CD4-positive, alpha-beta T cell (primary cell): ENCODE measurements at regions not wholly inside any gene's neighbourhood (a gene's known extent, or its start where the extent isn't known, plus 50 kb on each side); places are given as distances from the start of the nearest gene placed in this dataset.

Experiments used
- ATAC-seq: fragments of 200-7000 bp; cut with Tn5 transposase; one replicate; pipeline ENCODE4 v1.10.0; 2022; ENCODE audit warnings: mild to moderate bottlenecking; ENCODE audit not compliant: poor library complexity
- CTCF ChIA-PET: fragments of 350-600 bp; sonication (Branson Sonifier 250); formaldehyde crosslinking; loops from one replicate; lab custom pipeline; 2021; ENCODE audit warnings: antibody characterized with exemption, inconsistent platforms; lab: Charles Lee
- POLR2A ChIA-PET: fragments of 350-600 bp; sonication (Branson Sonifier 250); formaldehyde crosslinking; loops from one replicate; lab custom pipeline; 2021; ENCODE audit warnings: antibody characterized with exemption, inconsistent platforms; lab: Charles Lee
- DNase-seq, 14 experiments: peaks; one replicate each; pipeline ENCODE4 v3.0.0-alpha.2; 2013 to 2020; ENCODE audit warnings: mixed read lengths in 2 of 14
- H3K27ac ChIP-seq, 2 donors: one replicate each; pipeline versions ENCODE4 v1.5.1 to v1.7.0; 2013; ENCODE audit warnings: low read length in 2 of 2, low read depth in 1 of 2, mild to moderate bottlenecking in 1 of 2
- H3K27me3 ChIP-seq, 2 experiments: 1 replicate in 1 of 2; 2 replicates in 1 of 2; pipeline versions ENCODE4 v1.6.1 to v1.7.0; 2013; ENCODE audit warnings: low read length in 2 of 2, control low read depth in 1 of 2, mild to moderate bottlenecking in 1 of 2, moderate library complexity in 1 of 2; ENCODE audit not compliant: insufficient read depth in 2 of 2, control insufficient read depth in 1 of 2
- H3K36me3 ChIP-seq: one replicate; pipeline ENCODE4 v1.6.1; 2013; ENCODE audit warnings: low read length, control low read depth; ENCODE audit not compliant: insufficient read depth
- H3K4me1 ChIP-seq: one replicate; pipeline ENCODE4 v1.6.1; 2013; ENCODE audit warnings: low read length, control low read depth; ENCODE audit not compliant: insufficient read depth
- H3K4me3 ChIP-seq: one replicate; pipeline ENCODE4 v1.5.1; 2013; ENCODE audit warnings: mild to moderate bottlenecking, low read length, moderate library complexity
- H3K9me3 ChIP-seq, 2 experiments: 1 replicate in 1 of 2; 2 replicates in 1 of 2; pipeline versions ENCODE4 v1.6.1 to v1.7.0; 2013; ENCODE audit warnings: low read length in 2 of 2, mild to moderate bottlenecking in 2 of 2, control low read depth in 1 of 2, moderate library complexity in 1 of 2; ENCODE audit not compliant: control insufficient read depth in 1 of 2, insufficient read depth in 1 of 2
- H3K27ac Mint-ChIP-seq: one replicate; pipeline ENCODE4 v1.8.0; 2020; ENCODE audit warnings: mixed read lengths
- H3K27me3 Mint-ChIP-seq: one replicate; pipeline ENCODE4 v1.8.0; 2021; ENCODE audit warnings: mixed read lengths
- H3K36me3 Mint-ChIP-seq: one replicate; pipeline ENCODE4 v1.8.0; 2021; ENCODE audit warnings: low read depth, mixed read lengths
- H3K4me1 Mint-ChIP-seq: one replicate; pipeline ENCODE4 v1.8.0; 2021; ENCODE audit warnings: low read depth, mixed read lengths
- H3K4me3 Mint-ChIP-seq: one replicate; pipeline ENCODE4 v1.8.0; 2020; ENCODE audit warnings: mild to moderate bottlenecking, mixed read lengths
- H3K9me3 Mint-ChIP-seq: one replicate; pipeline ENCODE4 v1.8.0; 2020; ENCODE audit warnings: mixed read lengths
- CTCF ChIP-seq: fragments of 200-600 bp; IDR thresholded peaks from one replicate; pipeline ENCODE4 v1.8.0; 2022; ENCODE audit warnings: antibody characterized with exemption, mild to moderate bottlenecking
- intact Hi-C, 2 experiments: fragments of 100-400 bp; cut with DNase I in 1 of 2; cut with micrococcal nuclease in 1 of 2; formaldehyde crosslinking; loops; one replicate each; pipeline versions ENCODE4 v1.15.1 to v1.9.0; 2023 to 2025; cut with DNase I, micrococcal nuclease

GRCh38 chr21:15224346-15225086 is 159.7 kb upstream of the NRIP1 start:
- Mint-ChIP-seq H3K36me3 (no peaks in the 10 kb centered on the region), H3K4me1 (no peaks in the 10 kb centered on the region), H3K9me3 (no peaks in the 10 kb centered on the region), H3K27me3 (no peaks in the 10 kb centered on the region), H3K27ac (no peak overlapping the region), H3K4me3 (no peak overlapping the region)
- CTCF ChIA-PET: no interaction called here
- TF ChIP-seq CTCF: no peak
- POLR2A ChIA-PET: no interaction called here
- Histone ChIP-seq H3K4me1 (no peaks in the 10 kb centered on the region), H3K27me3 (no peaks in the 10 kb centered on the region), H3K9me3 (no peaks in the 10 kb centered on the region), H3K4me3 (no peak overlapping the region), H3K36me3 (no peaks in the 10 kb centered on the region), H3K27ac (no peak overlapping the region)
- DNase-seq: peak in 2 of 14 experiments; percentile 24 to 55
- intact Hi-C loops: no loop called here
- no peak for ATAC-seq

GRCh38 chr21:15227919-15228318 is 163.1 kb upstream of the NRIP1 start:
- no peak for TF ChIP-seq CTCF
- Mint-ChIP-seq H3K4me1 (no peaks in the 10 kb centered on the region), H3K36me3 (no peaks in the 10 kb centered on the region), H3K9me3 (no peaks in the 10 kb centered on the region), H3K27ac (no peak overlapping the region), H3K27me3 (no peaks in the 10 kb centered on the region), H3K4me3 (no peak overlapping the region)
- ATAC-seq: no peak
- Histone ChIP-seq H3K9me3 (no peaks in the 10 kb centered on the region), H3K36me3 (no peaks in the 10 kb centered on the region), H3K4me3 (no peak overlapping the region), H3K27me3 (no peaks in the 10 kb centered on the region), H3K27ac (no peak overlapping the region), H3K4me1 (no peaks in the 10 kb centered on the region)
- CTCF ChIA-PET: no interaction called here
- no peak for DNase-seq
- intact Hi-C loops: loop anchor here in 1 of 2 experiments (2.0 kb wide), 1 partner anchor 13 kb away; no protein-coding TSS in a partner anchor
- POLR2A ChIA-PET: no interaction called here

DNA sequence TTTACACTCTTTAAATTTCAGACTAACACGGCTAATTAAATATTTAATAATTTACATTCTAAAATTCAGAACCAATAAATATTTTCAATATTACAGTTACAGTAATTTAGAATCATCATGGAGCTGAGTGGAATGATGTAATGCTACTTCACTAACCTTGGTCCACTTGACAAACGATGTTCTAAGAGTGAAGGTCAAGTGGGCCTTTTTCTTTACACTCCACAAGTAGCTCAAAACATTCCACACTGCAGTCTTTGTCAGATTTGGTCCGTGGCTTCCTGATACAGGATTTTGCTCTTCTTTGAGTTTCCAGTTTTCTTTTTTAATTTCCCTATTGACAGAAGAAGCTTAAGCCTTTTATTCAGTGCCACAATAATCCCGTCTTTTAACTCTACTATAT is 164.6 kb upstream of the NRIP1 start:
- no peak for DNase-seq
- TF ChIP-seq CTCF: no peak
- no peaks in the 10 kb centered on the region for H3K4me1 ChIP-seq
- H3K4me3 Mint-ChIP-seq: no peak overlapping the region
- intact Hi-C loops: loop anchor here in 1 of 2 experiments (2.0 kb wide), 1 partner anchor 15 kb away; no protein-coding TSS in a partner anchor
- H3K4me1 Mint-ChIP-seq: no peaks in the 10 kb centered on the region
- no peaks in the 10 kb centered on the region for H3K9me3 Mint-ChIP-seq
- no peaks in the 10 kb centered on the region for H3K27me3 Mint-ChIP-seq
- H3K36me3 ChIP-seq: no peaks in the 10 kb centered on the region
- no peak for ATAC-seq
- H3K4me3 ChIP-seq: no peak overlapping the region
- ChIA-PET CTCF (no interaction called here), POLR2A (no interaction called here)
- no peak overlapping the region for H3K27ac ChIP-seq
- no peaks in the 10 kb centered on the region for H3K9me3 ChIP-seq
- no peaks in the 10 kb centered on the region for H3K36me3 Mint-ChIP-seq
- no peak overlapping the region for H3K27ac Mint-ChIP-seq
- H3K27me3 ChIP-seq: no peaks in the 10 kb centered on the region
